A673 (cell line): ENCODE measurements at regions not wholly inside any gene's neighbourhood (a gene's known extent, or its start where the extent isn't known, plus 50 kb on each side); places are given as distances from the start of the nearest gene placed in this dataset.

ENCODE experiments used
- BruUV-seq: library from RNA; stranded (reverse); fragments of 400-500 nt; replicated peaks from 2 replicates; lab custom pipeline; 2021; lab: Mats Ljungman, UMichigan
- CTCF ChIA-PET: fragments of 300-600 bp; sonication (Branson Sonifier 250); formaldehyde crosslinking; loops from one replicate; lab custom pipeline; 2022; ENCODE audit warnings: antibody characterized with exemption; lab: Charles Lee
- POLR2A ChIA-PET: fragments of 300-600 bp; sonication (Branson Sonifier 250); formaldehyde crosslinking; loops from one replicate; lab custom pipeline; 2022; ENCODE audit warnings: antibody characterized with exemption; ENCODE audit not compliant: low non-redundant PET; lab: Charles Lee
- DNase-seq: peaks from one replicate; pipeline ENCODE4 v3.0.0-alpha.2; 2015; ENCODE audit warnings: low spot score
- H3K27ac ChIP-seq: fragments of 200-600 bp; sonication (generic); 2 replicates; pipeline ENCODE4 v1.5.1; 2016; ENCODE audit warnings: mixed run types, low read depth, mild to moderate bottlenecking, mixed read lengths, antibody characterized with exemption, low read length; ENCODE audit not compliant: poor library complexity, severe bottlenecking
- H3K27me3 ChIP-seq: fragments of 200-600 bp; sonication (generic); replicated peaks from 2 replicates; pipeline ENCODE4 v1.6.1; 2017; ENCODE audit warnings: mixed run types, low read depth, mild to moderate bottlenecking, mixed read lengths, antibody characterized with exemption, low read length; ENCODE audit not compliant: insufficient read depth, poor library complexity
- H3K36me3 ChIP-seq: fragments of 200-600 bp; sonication (generic); 2 replicates; pipeline ENCODE4 v1.6.1; 2016; ENCODE audit warnings: mixed run types, mild to moderate bottlenecking, mixed read lengths, antibody characterized with exemption, low read length; ENCODE audit not compliant: insufficient read depth, poor library complexity, severe bottlenecking
- H3K4me1 ChIP-seq: fragments of 200-600 bp; sonication (generic); 2 replicates; pipeline ENCODE4 v1.6.1; 2017; ENCODE audit warnings: mixed run types, mild to moderate bottlenecking, mixed read lengths, antibody characterized with exemption, low read length; ENCODE audit not compliant: insufficient read depth, poor library complexity, severe bottlenecking
- H3K4me3 ChIP-seq: fragments of 200-600 bp; sonication (generic); 2 replicates; pipeline ENCODE4 v1.5.1; 2016; ENCODE audit warnings: low read depth, mixed run types, mild to moderate bottlenecking, mixed read lengths, low read length; ENCODE audit not compliant: poor library complexity, severe bottlenecking
- H3K9me3 ChIP-seq: fragments of 200-600 bp; sonication (generic); 2 replicates; pipeline ENCODE4 v1.6.1; 2016; ENCODE audit warnings: mixed run types, low read depth, mild to moderate bottlenecking, mixed read lengths, antibody characterized with exemption, low read length; ENCODE audit not compliant: poor library complexity, severe bottlenecking
- EZH2 ChIP-seq: fragments of 200-600 bp; sonication (generic); IDR thresholded peaks from 2 replicates; pipeline ENCODE4 v1.6.1; 2017; ENCODE audit warnings: borderline replicate concordance, low read depth, mild to moderate bottlenecking, mixed read lengths, antibody characterized with exemption, low read length; ENCODE audit not compliant: poor library complexity, severe bottlenecking
- intact Hi-C: fragments of 100-400 bp; cut with micrococcal nuclease; formaldehyde crosslinking; loops from one replicate; pipeline ENCODE4 v1.10.0; 2022; ENCODE audit not compliant: unreplicated experiment
- TF ChIP-seq, protein P1 (sequence below): fragments of 300-800, 200-600 bp; sonication (generic); conservative IDR thresholded peaks from 2 replicates; pipeline ENCODE4 v1.5.1; 2017; ENCODE audit warnings: low read depth, mild to moderate bottlenecking, antibody characterized with exemption, low read length, moderate library complexity, mixed read lengths

DNA sequence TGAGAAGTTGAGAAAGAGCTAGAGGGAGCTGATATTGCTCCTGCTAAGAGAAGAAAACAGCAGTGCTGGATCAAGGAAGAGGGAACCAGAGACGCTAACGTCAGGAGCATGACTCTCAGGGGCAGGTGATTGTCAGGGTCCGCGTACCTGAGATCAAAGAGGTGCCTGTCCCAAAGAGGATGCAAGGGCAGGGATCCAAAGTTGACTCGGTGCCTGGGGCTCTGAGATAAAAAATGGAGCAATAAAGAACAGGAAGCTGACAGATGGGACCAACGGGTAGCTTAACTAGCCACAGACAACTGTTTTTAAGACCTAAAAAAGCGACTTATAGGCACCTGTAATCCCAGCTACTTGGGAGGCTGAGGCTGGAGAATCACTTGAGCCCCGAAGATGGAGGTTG lies 517.8 kb downstream of the IRX1 start:
- H3K4me3 ChIP-seq = no peak overlapping the region
- no TSS peak for BruUV-seq
- H3K27ac ChIP-seq = no peak overlapping the region
- TF ChIP-seq, protein P1, sequence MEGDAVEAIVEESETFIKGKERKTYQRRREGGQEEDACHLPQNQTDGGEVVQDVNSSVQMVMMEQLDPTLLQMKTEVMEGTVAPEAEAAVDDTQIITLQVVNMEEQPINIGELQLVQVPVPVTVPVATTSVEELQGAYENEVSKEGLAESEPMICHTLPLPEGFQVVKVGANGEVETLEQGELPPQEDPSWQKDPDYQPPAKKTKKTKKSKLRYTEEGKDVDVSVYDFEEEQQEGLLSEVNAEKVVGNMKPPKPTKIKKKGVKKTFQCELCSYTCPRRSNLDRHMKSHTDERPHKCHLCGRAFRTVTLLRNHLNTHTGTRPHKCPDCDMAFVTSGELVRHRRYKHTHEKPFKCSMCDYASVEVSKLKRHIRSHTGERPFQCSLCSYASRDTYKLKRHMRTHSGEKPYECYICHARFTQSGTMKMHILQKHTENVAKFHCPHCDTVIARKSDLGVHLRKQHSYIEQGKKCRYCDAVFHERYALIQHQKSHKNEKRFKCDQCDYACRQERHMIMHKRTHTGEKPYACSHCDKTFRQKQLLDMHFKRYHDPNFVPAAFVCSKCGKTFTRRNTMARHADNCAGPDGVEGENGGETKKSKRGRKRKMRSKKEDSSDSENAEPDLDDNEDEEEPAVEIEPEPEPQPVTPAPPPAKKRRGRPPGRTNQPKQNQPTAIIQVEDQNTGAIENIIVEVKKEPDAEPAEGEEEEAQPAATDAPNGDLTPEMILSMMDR = no peak
- TF ChIP-seq EZH2 = no peak
- CTCF ChIA-PET = no interaction called here
- POLR2A ChIA-PET = no interaction called here
- peaks cover 13% of the 10 kb centered on the region for H3K9me3 ChIP-seq
- no peaks in the 10 kb centered on the region for H3K36me3 ChIP-seq
- DNase-seq = no peak
- intact Hi-C loops = no loop called here
- no peaks in the 10 kb centered on the region for H3K27me3 ChIP-seq
- H3K4me1 ChIP-seq = no peaks in the 10 kb centered on the region

DNA sequence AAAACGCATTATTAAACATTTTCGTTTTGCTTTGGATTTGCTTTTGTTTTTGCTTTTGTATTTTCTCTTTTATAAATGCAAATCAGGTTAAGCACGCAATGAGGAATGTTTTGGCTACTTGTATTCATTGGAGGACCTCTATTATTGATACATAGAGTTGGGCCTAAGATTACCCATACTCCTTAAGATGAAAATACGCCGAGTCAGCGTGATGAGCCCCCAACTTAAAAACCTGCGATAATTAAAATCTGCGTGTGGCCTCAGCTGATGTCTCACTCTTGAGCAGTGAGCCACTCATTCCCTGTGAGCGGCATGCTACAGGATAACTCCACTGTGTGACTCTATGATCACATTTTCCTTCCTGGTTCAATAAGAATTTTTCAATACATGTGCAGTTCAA lies 518.3 kb downstream of the IRX1 start:
- ChIA-PET CTCF (no interaction called here), POLR2A (no interaction called here)
- Histone ChIP-seq H3K4me1 (no peaks in the 10 kb centered on the region), H3K27ac (no peak overlapping the region), H3K27me3 (no peaks in the 10 kb centered on the region), H3K36me3 (no peaks in the 10 kb centered on the region), H3K9me3 (peaks cover 16% of the 10 kb centered on the region), H3K4me3 (no peak overlapping the region)
- no TSS peak for BruUV-seq
- intact Hi-C loops = no loop called here
- TF ChIP-seq, protein P1 = no peak
- no peak for TF ChIP-seq EZH2
- no peak for DNase-seq

DNA sequence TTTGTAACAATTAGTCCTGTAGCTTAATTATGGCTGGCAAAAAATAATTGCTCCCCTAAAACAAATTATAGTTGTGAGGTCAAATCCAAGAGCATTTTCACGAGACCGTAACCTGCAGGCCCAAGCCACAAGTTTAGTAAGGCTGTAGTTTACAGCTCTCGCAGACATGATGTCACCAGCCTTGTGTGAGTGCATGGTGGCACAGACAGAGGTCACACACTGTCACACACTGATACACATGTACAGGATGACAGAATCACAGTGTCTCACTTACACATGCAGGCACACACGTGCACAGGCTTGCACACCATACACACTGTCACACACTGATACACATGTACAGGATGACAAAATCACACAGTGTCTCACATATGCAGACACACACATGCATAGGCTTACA lies 518.8 kb downstream of the IRX1 start:
- ChIA-PET POLR2A (no interaction called here), CTCF (no interaction called here)
- no peak overlapping the region for H3K4me3 ChIP-seq
- TF ChIP-seq, protein P1 = no peak
- TF ChIP-seq EZH2 = no peak
- H3K36me3 ChIP-seq = no peaks in the 10 kb centered on the region
- H3K4me1 ChIP-seq = no peaks in the 10 kb centered on the region
- peaks cover 20% of the 10 kb centered on the region for H3K9me3 ChIP-seq
- no peak for DNase-seq
- H3K27ac ChIP-seq = no peak overlapping the region
- BruUV-seq = no TSS peak
- intact Hi-C loops = no loop called here
- no peaks in the 10 kb centered on the region for H3K27me3 ChIP-seq
